ENCODE measurements at regions not wholly inside any gene's neighbourhood (a gene's known extent, or its start where the extent isn't known, plus 50 kb on each side); places are given as distances from the start of the nearest gene placed in this dataset.

GRCh38 chr6:126172131-126172530 is 167.8 kb upstream of the CENPW start:
- 84% methylated on average over 2 of the region's 2 CpGs; no CpG with 5 or more reads in 1 of the 2 experiments for WGBS, 2 experiments (ENCODE audit: insufficient coverage in 1 of 2, insufficient read length in 1 of 2)
- H3K9me3 Mint-ChIP-seq: no peaks in the 10 kb centered on the region

GRCh38 chr6:126173265-126173664 is 166.7 kb upstream of the CENPW start:
- DNase-seq: no peak
- no peaks in the 10 kb centered on the region for H3K36me3 ChIP-seq (ENCODE audit: control insufficient read depth, insufficient read depth, low read length)
- no peaks in the 10 kb centered on the region for H3K4me1 Mint-ChIP-seq
- H3K27me3 ChIP-seq (ENCODE audit: control insufficient read depth, insufficient read depth, low read length, poor library complexity, severe bottlenecking): no peaks in the 10 kb centered on the region
- no peak for TF ChIP-seq CTCF (conservative IDR thresholded peaks at IDR 0.05)
- H3K27ac Mint-ChIP-seq: no peak overlapping the region
- no peaks in the 10 kb centered on the region for H3K27me3 Mint-ChIP-seq (ENCODE audit: insufficient read depth)
- H3K9me3 Mint-ChIP-seq: no peaks in the 10 kb centered on the region
- H3K4me3 ChIP-seq (ENCODE audit: low read length): no peak overlapping the region
- no peaks in the 10 kb centered on the region for H3K9me3 ChIP-seq (ENCODE audit: control insufficient read depth, low read length)
- no peaks in the 10 kb centered on the region for H3K36me3 Mint-ChIP-seq (ENCODE audit: low read depth)
- WGBS, 2 experiments (ENCODE audit: insufficient coverage in 1 of 2, insufficient read length in 1 of 2): 92 to 96% methylated on average over 3 to 4 of the region's 4 CpGs
- no peak overlapping the region for H3K4me3 Mint-ChIP-seq
- H3K27ac ChIP-seq (ENCODE audit: low read depth, low read length): no peak overlapping the region
- H3K4me1 ChIP-seq (ENCODE audit: control insufficient read depth, insufficient read depth, low read length): no peaks in the 10 kb centered on the region
- H3K9ac ChIP-seq (ENCODE audit: extremely low read depth, low read length, poor library complexity, severe bottlenecking): no peak overlapping the region

More at GRCh38 chr6:126172131-126172530, 167.8 kb upstream of the CENPW start:
- H3K4me3 ChIP-seq (ENCODE audit: low read length): no peak overlapping the region
- H3K27me3 ChIP-seq (ENCODE audit: control insufficient read depth, insufficient read depth, low read length, poor library complexity, severe bottlenecking): no peaks in the 10 kb centered on the region
- H3K9me3 ChIP-seq (ENCODE audit: control insufficient read depth, low read length): no peaks in the 10 kb centered on the region
- Mint-ChIP-seq H3K27ac (no peak overlapping the region), H3K36me3 (ENCODE audit: low read depth) (no peaks in the 10 kb centered on the region), H3K4me1 (no peaks in the 10 kb centered on the region), H3K4me3 (no peak overlapping the region), H3K27me3 (ENCODE audit: insufficient read depth) (no peaks in the 10 kb centered on the region)
- TF ChIP-seq CTCF (conservative IDR thresholded peaks at IDR 0.05): no peak
- H3K4me1 ChIP-seq (ENCODE audit: control insufficient read depth, insufficient read depth, low read length): no peaks in the 10 kb centered on the region
- no peaks in the 10 kb centered on the region for H3K36me3 ChIP-seq (ENCODE audit: control insufficient read depth, insufficient read depth, low read length)
- no peak overlapping the region for H3K27ac ChIP-seq (ENCODE audit: low read depth, low read length)
- no peak overlapping the region for H3K9ac ChIP-seq (ENCODE audit: extremely low read depth, low read length, poor library complexity, severe bottlenecking)
- DNase-seq: no peak

GRCh38 chr6:126174697-126175096 is 165.2 kb upstream of the CENPW start:
- H3K9me3 Mint-ChIP-seq: no peaks in the 10 kb centered on the region
- DNase-seq: no peak
- Histone ChIP-seq H3K9me3 (ENCODE audit: control insufficient read depth, low read length) (no peaks in the 10 kb centered on the region), H3K4me3 (ENCODE audit: low read length) (no peak overlapping the region), H3K36me3 (ENCODE audit: control insufficient read depth, insufficient read depth, low read length) (no peaks in the 10 kb centered on the region), H3K9ac (ENCODE audit: extremely low read depth, low read length, poor library complexity, severe bottlenecking) (no peak overlapping the region), H3K27me3 (ENCODE audit: control insufficient read depth, insufficient read depth, low read length, poor library complexity, severe bottlenecking) (no peaks in the 10 kb centered on the region), H3K4me1 (ENCODE audit: control insufficient read depth, insufficient read depth, low read length) (no peaks in the 10 kb centered on the region), H3K27ac (ENCODE audit: low read depth, low read length) (no peak overlapping the region)
- H3K27ac Mint-ChIP-seq: no peak overlapping the region
- no peak overlapping the region for H3K4me3 Mint-ChIP-seq
- H3K36me3 Mint-ChIP-seq (ENCODE audit: low read depth): no peaks in the 10 kb centered on the region
- 86 to 88% methylated on average over 1 of the region's 1 CpG for WGBS, 2 experiments (ENCODE audit: insufficient coverage in 1 of 2, insufficient read length in 1 of 2)
- H3K4me1 Mint-ChIP-seq: no peaks in the 10 kb centered on the region
- TF ChIP-seq CTCF (conservative IDR thresholded peaks at IDR 0.05): no peak
- H3K27me3 Mint-ChIP-seq (ENCODE audit: insufficient read depth): no peaks in the 10 kb centered on the region
